ENCODE measurements at regions not wholly inside any gene's neighbourhood (a gene's known extent, or its start where the extent isn't known, plus 50 kb on each side); places are given as distances from the start of the nearest gene placed in this dataset.

- no peak overlapping the region for H3K4me3 ChIP-seq (ENCODE audit: low read length)
- DNase-seq (ENCODE audit: low read depth): no peak
- TF ChIP-seq CTCF (conservative IDR thresholded peaks at IDR 0.05; ENCODE audit: low read depth, low read length): no peak
Measured at GRCh38 chr2:128786741-128787478, 468.2 kb upstream of the HS6ST1 start.

GRCh38 chr2:128787616-128788015 lies 468.9 kb upstream of the HS6ST1 start:
- TF ChIP-seq CTCF (conservative IDR thresholded peaks at IDR 0.05; ENCODE audit: low read depth, low read length): no peak
- DNase-seq (ENCODE audit: low read depth): no peak
- no peak overlapping the region for H3K4me3 ChIP-seq (ENCODE audit: low read length)

- H3K4me3 ChIP-seq (ENCODE audit: low read length): no peak overlapping the region
- no peak for TF ChIP-seq CTCF (conservative IDR thresholded peaks at IDR 0.05; ENCODE audit: low read depth, low read length)
- DNase-seq (ENCODE audit: low read depth): no peak
Measured at GRCh38 chr2:128788636-128789220, 470.1 kb upstream of the HS6ST1 start.

GRCh38 chr2:128789221-128789620 lies 470.6 kb upstream of the HS6ST1 start:
- DNase-seq (ENCODE audit: low read depth): no peak
- TF ChIP-seq CTCF (conservative IDR thresholded peaks at IDR 0.05; ENCODE audit: low read depth, low read length): no peak
- H3K4me3 ChIP-seq (ENCODE audit: low read length): no peak overlapping the region

- H3K4me3 ChIP-seq (ENCODE audit: low read length): no peak overlapping the region
- no peak for DNase-seq (ENCODE audit: low read depth)
- no peak for TF ChIP-seq CTCF (conservative IDR thresholded peaks at IDR 0.05; ENCODE audit: low read depth, low read length)
Measured at GRCh38 chr2:128789776-128790455, 471.2 kb upstream of the HS6ST1 start.

- H3K4me3 ChIP-seq (ENCODE audit: low read length): no peak overlapping the region
- TF ChIP-seq CTCF (conservative IDR thresholded peaks at IDR 0.05; ENCODE audit: low read depth, low read length): no peak
- no peak for DNase-seq (ENCODE audit: low read depth)
Measured at GRCh38 chr2:128790541-128791001, 471.9 kb upstream of the HS6ST1 start.

Measured in retinal pigment epithelial cell (primary cell).